ENCODE measurements at regions not wholly inside any gene's neighbourhood (a gene's known extent, or its start where the extent isn't known, plus 50 kb on each side); places are given as distances from the start of the nearest gene placed in this dataset.

- TF ChIP-seq RAD21 (IDR thresholded peaks at IDR 0.05; ENCODE audit: low read length) (no peak), CTCF (conservative IDR thresholded peaks at IDR 0.05; ENCODE audit: low read depth, low read length) (no peak), ELK1 (IDR thresholded peaks at IDR 0.05; ENCODE audit: borderline replicate concordance, low read depth, low read length) (no peak), POLR2A (IDR thresholded peaks at IDR 0.05; ENCODE audit: low read depth, low read length) (no peak), MAFK (IDR thresholded peaks at IDR 0.05; ENCODE audit: low read depth, low read length) (no peak), SMC3 (IDR thresholded peaks at IDR 0.05; ENCODE audit: low read depth, low read length) (no peak), USF2 (IDR thresholded peaks at IDR 0.05; ENCODE audit: low read depth, low read length) (no peak), BHLHE40 (IDR thresholded peaks at IDR 0.05; ENCODE audit: low read depth, low read length) (no peak), CEBPB (IDR thresholded peaks at IDR 0.05; ENCODE audit: low read depth, low read length) (no peak)
Measured at GRCh38 chr9:113674436-113674835, 201.7 kb upstream of the ZNF618 start.

Data from IMR-90 (cell line).